HG03103 (cell line): ENCODE measurements at regions not wholly inside any gene's neighbourhood (a gene's known extent, or its start where the extent isn't known, plus 50 kb on each side); places are given as distances from the start of the nearest gene placed in this dataset.

ENCODE experiments used
- ATAC-seq: cut with Tn5 transposase; IDR thresholded peaks from one replicate; pipeline ENCODE4 v1.9.1; 2021; ENCODE audit warnings: low read depth; ENCODE audit not compliant: unreplicated experiment

GRCh38 chr5:158381614-158382160 is 522.7 kb upstream of the CLINT1 start:
- ATAC-seq, result no peak

GRCh38 chr5:158380661-158381060 is 521.7 kb upstream of the CLINT1 start:
- no peak for ATAC-seq

GRCh38 chr5:158378931-158379330 is 520.0 kb upstream of the CLINT1 start:
- ATAC-seq, result no peak

GRCh38 chr5:158376679-158377078 is 517.7 kb upstream of the CLINT1 start:
- ATAC-seq, result no peak

- no peak for ATAC-seq
Observed at GRCh38 chr5:158375531-158375930, 516.6 kb upstream of the CLINT1 start.

GRCh38 chr5:158373608-158374395 is 514.9 kb upstream of the CLINT1 start:
- ATAC-seq, result no peak

DNA sequence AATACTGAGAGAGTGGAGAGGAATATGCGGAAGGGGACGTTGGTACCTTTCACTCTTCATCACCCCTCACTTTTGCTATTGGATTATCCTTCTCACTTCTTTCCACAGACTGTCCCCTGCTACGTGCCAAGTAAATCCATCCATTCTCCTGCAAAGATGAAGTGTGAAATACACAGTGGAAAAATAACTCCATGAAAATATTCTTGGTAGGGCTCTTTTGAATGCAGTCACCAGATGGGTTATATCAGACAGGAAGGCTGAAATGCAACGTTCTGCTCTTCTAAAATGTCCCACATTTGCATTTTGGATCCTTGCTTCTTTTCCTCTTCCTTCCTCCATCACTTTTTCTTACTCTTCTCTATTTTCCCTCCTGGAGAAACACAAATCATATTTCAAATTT is 510.3 kb upstream of the CLINT1 start:
- ATAC-seq, result no peak

DNA sequence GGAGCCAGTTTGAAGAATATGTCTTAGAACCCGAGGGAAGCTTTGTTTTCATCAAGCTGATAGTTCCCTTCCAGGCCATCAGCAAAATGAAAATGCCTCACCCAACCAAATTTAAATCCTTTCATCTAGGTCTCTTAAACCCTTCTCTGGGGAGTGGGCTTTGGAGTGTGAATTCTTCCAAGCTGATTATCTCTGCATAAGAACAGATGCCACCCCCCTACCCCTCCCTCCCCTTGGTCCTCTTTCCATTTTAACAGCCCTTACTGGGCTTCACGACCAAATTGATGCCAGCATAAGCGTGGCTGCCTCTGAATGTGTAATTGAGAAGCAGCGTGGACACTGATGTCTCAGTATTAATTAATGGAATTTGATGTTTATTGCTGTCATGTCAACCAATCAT is 509.7 kb upstream of the CLINT1 start:
- no peak for ATAC-seq

- ATAC-seq, result no peak
Observed at GRCh38 chr5:158364367-158364766, 505.4 kb upstream of the CLINT1 start.

DNA sequence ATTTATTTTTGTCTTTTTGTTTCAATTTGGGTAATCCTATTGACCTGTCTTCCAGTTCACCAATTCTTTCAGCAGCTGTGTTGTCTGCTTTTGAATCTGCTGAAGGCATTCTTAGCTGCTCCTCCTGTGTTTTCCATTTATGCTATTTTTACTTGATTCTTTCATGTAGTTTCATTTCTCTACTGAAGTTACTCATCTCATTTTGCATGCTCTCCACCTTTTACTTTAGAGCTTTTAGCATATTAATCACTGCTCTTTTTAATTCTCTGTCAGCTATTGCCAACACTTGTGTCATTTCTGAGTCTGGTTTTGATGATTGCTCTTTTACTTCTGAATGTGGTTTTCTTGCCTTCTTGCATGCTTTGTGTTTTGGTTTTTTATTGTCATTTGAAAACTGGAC is 496.0 kb upstream of the CLINT1 start:
- no peak for ATAC-seq

DNA sequence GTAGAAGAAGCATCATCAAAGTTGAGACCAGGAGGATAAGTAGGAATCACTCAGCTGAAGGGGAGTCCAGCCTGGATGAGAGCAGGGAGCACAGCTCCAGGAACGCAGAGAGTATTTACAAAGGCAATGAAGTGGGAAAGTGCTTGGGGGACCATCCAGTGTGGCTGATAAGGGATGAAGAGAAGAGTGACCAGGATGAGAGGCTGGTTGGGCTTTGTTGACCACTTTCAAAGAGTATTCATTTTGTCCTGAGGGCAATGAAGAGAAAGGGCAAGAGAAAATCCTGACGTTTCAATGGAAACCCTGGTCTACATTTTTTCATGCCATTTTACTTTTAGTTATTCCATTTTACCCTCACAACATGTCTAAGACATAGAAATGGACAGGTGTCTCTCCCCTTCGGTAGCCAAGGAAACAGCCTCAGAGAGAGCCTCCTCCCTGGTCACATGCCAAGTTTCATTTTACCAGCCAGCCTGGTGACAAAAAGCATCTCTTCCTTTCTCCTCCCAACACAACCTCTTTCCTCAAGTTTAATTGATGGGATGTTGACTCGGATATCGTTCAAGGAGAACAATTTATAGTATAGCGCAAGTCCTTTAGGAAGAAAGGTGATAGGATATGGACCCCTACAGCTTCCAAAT is 492.7 kb upstream of the CLINT1 start:
- no peak for ATAC-seq

- ATAC-seq, result no peak
Observed at GRCh38 chr5:158349987-158350386, 491.0 kb upstream of the CLINT1 start.

- ATAC-seq, result no peak
Observed at GRCh38 chr5:158344376-158344775, 485.4 kb upstream of the CLINT1 start.

- no peak for ATAC-seq
Observed at GRCh38 chr5:158340608-158341007, 481.7 kb upstream of the CLINT1 start.

- no peak for ATAC-seq
Observed at GRCh38 chr5:158326256-158326655, 467.3 kb upstream of the CLINT1 start.

- ATAC-seq, result no peak
Observed at GRCh38 chr5:158324236-158324635, 465.3 kb upstream of the CLINT1 start.

DNA sequence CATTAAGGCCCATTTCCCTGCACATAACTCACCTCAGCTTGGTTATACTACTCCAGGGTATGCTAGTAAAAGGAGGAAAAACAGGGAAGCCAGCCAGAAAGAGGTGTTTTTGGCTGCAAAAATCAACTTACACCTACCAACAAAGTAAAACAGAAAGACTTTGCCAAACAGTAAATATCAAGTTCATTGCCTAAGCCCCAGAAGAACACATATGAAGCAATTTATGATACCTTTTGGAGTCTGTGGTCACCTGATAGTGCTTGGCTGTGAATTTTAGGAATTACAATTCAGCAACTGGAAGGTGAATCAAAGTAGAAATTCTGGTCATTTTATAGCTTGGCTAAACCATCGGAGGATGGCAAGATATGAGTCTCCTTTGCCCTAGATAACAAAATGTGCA is 463.7 kb upstream of the CLINT1 start:
- ATAC-seq, result no peak

DNA sequence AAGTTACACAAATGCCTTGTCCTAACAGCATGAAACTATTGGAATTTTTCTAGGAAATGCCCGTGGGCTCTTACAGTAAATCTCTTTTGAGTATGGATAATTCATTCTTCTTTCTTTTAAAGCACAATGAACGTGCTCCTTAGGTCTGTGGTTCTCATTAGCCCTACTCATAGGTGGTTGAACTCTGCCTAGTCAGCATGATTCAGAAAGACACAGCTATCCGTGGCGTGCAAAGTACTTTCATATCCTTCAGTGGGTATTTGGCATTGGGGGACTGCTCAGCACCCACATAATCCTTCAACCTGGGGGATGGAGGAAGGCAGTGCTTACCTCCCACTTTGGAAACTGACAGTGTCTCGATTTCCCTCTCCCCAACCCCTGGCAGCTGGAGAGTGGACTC is 462.0 kb upstream of the CLINT1 start:
- no peak for ATAC-seq

DNA sequence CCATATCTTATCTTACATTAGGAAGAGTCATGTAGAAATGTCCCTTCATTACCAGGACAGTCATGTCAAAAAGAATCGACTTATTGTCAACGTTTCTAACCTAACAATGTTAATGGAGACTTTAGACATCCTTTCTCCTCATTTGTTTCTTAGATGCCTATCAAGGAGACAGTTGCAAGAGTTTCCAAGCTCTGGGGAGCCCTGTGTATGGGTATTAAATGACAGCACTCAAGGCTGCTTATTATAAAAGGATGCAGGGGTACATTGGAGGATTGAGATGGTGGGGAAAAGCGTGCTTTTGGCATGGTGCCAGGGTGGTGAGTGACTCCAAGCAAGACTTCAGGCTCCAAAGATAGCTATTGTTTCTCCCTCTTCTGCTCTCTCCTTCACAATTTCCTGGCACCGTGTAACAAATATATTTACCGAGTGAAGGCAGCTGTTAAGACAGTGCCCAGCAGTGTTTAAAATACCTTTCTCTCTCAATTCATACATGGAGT is 461.3 kb upstream of the CLINT1 start:
- no peak for ATAC-seq

GRCh38 chr5:158317507-158317906 is 458.6 kb upstream of the CLINT1 start:
- no peak for ATAC-seq

DNA sequence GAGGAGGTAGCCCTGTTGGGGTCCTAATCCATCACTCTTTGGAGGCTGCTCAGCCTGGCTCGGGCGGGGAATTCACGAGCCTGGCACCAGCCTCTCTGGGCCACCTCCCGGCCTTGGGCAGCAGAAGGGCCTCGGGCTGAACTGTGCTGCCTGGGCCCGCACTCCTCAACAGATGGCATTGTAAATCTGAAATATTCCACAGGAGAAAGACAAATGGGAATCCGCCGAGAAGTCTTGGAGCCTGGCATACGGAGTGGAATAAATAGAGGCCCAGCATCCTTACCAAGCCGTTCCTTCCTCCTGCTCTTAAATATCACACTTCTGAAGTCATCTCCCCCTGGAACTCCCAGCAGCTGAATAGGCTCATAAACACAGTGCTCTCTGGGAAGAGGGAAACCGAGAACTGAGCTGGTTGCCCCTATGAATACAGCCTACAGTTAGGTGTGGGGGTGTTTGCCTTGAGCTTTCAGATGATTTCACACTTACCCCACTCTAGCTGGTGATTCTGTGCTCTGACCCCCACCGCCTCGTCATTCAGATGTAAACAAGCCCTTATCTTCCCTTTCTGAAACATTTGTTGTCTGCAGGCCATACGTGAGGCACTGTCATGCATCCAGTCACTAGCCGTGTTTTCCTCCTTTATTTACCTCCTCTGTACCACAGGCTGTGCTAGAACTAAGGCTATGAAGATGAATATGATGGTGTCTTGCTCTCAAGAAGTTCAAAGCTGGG is 455.0 kb upstream of the CLINT1 start:
- no peak for ATAC-seq
